Colonic mucosa (tissue), 4 donors: ENCODE measurements at regions not wholly inside any gene's neighbourhood (a gene's known extent, or its start where the extent isn't known, plus 50 kb on each side); places are given as distances from the start of the nearest gene placed in this dataset.
"Not testable (repeated sequence)": the region's sequence is repeated elsewhere in the genome, so short reads cannot be mapped to it uniquely, and the experiment has no call there.

Source experiments
- DNase-seq: peaks from one replicate; pipeline ENCODE4 v3.0.0-alpha.2; 2020
- H3K27ac ChIP-seq: fragments of 200-600 bp; one replicate; pipeline ENCODE4 v1.8.0; 2021
- H3K27me3 ChIP-seq: fragments of 200-600 bp; one replicate; pipeline ENCODE4 v1.8.0; 2021
- H3K36me3 ChIP-seq: fragments of 200-600 bp; one replicate; pipeline ENCODE4 v1.8.0; 2021
- H3K4me1 ChIP-seq: fragments of 200-600 bp; one replicate; pipeline ENCODE4 v1.8.0; 2021; ENCODE audit warnings: mild to moderate bottlenecking
- H3K4me3 ChIP-seq: fragments of 200-600 bp; one replicate; pipeline ENCODE4 v1.8.0; 2021
- H3K9ac ChIP-seq, 2 donors: one replicate each; pipeline ENCODE4 v1.7.0; 2013; ENCODE audit warnings: control low read depth in 2 of 2, low read depth in 2 of 2, low read length in 2 of 2
- H3K9me3 ChIP-seq: fragments of 200-600 bp; one replicate; pipeline ENCODE4 v1.8.0; 2021
- intact Hi-C: fragments of 100-400 bp; cut with DNase I; formaldehyde crosslinking; loops from one replicate; pipeline ENCODE4 v1.14.1; 2022
- TF ChIP-seq, protein P1 (sequence below): fragments of 200-600 bp; IDR thresholded peaks from one replicate; pipeline ENCODE4 v1.8.0; 2022; ENCODE audit warnings: antibody characterized with exemption, mild to moderate bottlenecking
- donor health status: healthy.
- donor health status: DM: no; HTN: no; CAD: no.
- donor health status: DM: no; HTN: no; CAD: no.

DNA sequence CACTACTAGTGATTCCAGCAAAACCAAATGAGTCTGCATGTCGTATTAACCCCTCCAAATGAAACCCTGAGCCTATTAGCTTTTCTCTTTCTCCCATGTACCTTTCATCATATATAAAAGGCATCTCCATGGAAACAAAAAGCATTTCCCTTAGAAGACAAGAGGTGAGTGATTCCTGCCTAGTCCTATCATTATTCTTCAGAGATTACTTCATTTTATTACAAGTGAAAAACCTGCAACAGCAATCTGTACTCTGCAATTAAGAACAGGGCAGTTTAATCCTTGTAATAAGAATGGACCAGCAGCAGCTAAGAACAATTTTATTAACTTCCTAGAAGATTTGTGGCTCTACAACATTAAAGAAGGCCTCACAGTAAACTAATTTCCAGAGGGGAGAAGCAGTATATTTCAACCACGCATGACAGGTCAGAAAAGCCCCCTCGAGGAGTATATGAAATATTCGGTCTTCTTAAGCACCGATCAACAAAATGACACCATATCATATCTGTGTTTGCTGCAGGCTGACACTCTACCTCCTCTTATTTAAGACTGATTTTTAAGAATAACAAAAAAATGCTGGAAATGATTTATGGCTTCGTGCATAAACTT, 132.3 kb upstream of the TFPI start:
- TF ChIP-seq, protein P1, sequence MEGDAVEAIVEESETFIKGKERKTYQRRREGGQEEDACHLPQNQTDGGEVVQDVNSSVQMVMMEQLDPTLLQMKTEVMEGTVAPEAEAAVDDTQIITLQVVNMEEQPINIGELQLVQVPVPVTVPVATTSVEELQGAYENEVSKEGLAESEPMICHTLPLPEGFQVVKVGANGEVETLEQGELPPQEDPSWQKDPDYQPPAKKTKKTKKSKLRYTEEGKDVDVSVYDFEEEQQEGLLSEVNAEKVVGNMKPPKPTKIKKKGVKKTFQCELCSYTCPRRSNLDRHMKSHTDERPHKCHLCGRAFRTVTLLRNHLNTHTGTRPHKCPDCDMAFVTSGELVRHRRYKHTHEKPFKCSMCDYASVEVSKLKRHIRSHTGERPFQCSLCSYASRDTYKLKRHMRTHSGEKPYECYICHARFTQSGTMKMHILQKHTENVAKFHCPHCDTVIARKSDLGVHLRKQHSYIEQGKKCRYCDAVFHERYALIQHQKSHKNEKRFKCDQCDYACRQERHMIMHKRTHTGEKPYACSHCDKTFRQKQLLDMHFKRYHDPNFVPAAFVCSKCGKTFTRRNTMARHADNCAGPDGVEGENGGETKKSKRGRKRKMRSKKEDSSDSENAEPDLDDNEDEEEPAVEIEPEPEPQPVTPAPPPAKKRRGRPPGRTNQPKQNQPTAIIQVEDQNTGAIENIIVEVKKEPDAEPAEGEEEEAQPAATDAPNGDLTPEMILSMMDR = no peak
- Histone ChIP-seq H3K9ac (no peak overlapping the region), H3K9me3 (no peaks in the 10 kb centered on the region), H3K27me3 (no peaks in the 10 kb centered on the region), H3K4me1 (no peaks in the 10 kb centered on the region), H3K36me3 (no peaks in the 10 kb centered on the region), H3K4me3 (no peak overlapping the region), H3K27ac (no peak overlapping the region)
- intact Hi-C loops = no loop called here
- no peak for DNase-seq

DNA sequence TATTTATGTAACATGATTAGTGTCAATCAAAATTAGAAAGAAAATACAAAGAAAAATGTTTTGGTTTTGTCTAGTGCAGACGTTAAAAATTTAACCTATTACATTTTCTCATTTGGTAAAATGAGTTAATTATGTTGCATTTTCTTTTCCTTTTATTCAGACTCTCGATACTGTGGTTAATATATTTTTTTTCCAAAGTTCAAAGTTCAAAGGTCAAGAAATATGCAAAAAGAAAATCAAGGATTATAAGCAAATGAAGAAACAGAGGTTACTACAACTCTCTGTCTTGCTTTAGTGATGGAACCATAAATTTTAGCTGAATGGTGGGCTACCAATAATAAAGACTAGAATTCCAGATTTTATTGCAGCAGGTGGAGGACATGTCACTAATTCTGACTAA, 133.3 kb upstream of the TFPI start:
- intact Hi-C loops = no loop called here

DNA sequence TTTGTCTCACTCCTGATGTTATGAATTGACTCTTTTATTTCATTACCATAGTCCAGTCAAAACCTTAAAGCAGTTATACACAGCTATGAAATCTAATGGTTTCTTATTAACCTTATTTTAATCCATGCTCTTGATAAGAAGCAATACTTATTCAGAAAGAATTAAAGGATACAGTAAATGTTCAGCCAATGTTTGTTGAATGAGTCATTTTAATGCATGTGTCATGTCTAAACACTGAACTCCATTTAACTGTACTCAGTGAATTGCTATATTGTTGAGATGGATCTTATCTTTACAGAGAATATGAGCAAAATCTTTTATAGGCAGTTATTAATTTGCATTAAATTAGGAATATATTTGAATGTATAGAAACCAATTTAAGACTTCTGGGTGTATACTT, 135.1 kb upstream of the TFPI start:
- intact Hi-C loops = no loop called here
- Histone ChIP-seq H3K4me3 (no peak overlapping the region), H3K27me3 (no peaks in the 10 kb centered on the region), H3K9ac (no peak overlapping the region), H3K36me3 (no peaks in the 10 kb centered on the region), H3K27ac (no peak overlapping the region), H3K9me3 (no peaks in the 10 kb centered on the region), H3K4me1 (no peaks in the 10 kb centered on the region)
- TF ChIP-seq, protein P1 = no peak
- no peak for DNase-seq

More for the DNA sequence above, 133.3 kb upstream of the TFPI start:
- Histone ChIP-seq H3K27ac (no peak overlapping the region), H3K4me1 (no peaks in the 10 kb centered on the region), H3K36me3 (no peaks in the 10 kb centered on the region), H3K9ac (no peak overlapping the region), H3K9me3 (no peaks in the 10 kb centered on the region), H3K4me3 (no peak overlapping the region), H3K27me3 (no peaks in the 10 kb centered on the region)
- TF ChIP-seq, protein P1 = no peak
- no peak for DNase-seq

DNA sequence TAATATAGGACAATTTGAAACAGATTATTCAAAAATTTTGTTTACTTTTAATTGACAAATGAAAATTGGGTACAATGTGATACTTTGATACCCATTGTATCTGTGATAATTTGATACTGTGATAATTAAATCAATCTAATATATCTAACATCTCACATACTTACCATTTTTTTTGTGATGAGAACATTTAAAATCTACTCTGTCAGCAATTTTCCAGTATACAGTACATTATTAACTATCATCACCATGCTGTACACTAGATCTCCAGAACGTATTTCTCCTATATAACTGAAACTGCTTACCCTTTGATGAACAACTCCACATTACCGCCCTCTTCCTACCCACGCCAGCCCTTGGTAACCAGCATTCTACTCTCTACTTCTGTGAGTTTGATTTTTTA, 139.7 kb upstream of the TFPI start:
- no peak overlapping the region for H3K9ac ChIP-seq
- intact Hi-C loops = no loop called here
- no peaks in the 10 kb centered on the region for H3K9me3 ChIP-seq
- H3K27ac ChIP-seq = no peak overlapping the region
- TF ChIP-seq, protein P1 = no peak
- H3K36me3 ChIP-seq = no peaks in the 10 kb centered on the region
- DNase-seq = no peak
- no peaks in the 10 kb centered on the region for H3K27me3 ChIP-seq
- H3K4me3 ChIP-seq = no peak overlapping the region
- H3K4me1 ChIP-seq = no peaks in the 10 kb centered on the region

DNA sequence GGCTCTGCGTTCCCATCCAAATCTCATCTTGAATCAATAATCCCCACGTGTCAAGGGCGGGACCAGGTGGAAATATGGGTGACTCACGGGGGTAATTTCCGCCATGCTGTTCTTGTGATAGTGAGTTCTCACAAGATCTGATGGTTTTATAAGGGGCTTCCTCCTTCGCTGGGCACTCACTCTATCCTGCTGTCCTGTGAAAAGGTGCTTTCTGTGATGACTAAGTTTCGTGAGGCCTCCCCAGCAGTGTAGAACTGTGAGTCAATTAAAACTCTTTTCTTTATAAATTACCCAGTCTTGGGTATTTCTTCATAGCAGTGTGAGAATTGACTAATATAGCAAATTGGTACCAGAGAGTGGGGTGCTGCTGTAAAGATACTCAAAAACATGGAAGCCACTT, 142.4 kb upstream of the TFPI start:
- H3K9me3 ChIP-seq, H3K27me3 ChIP-seq, H3K36me3 ChIP-seq, H3K27ac ChIP-seq, H3K4me3 ChIP-seq, DNase-seq, intact Hi-C loops, H3K9ac ChIP-seq, H3K4me1 ChIP-seq: not testable (repeated sequence)

DNA sequence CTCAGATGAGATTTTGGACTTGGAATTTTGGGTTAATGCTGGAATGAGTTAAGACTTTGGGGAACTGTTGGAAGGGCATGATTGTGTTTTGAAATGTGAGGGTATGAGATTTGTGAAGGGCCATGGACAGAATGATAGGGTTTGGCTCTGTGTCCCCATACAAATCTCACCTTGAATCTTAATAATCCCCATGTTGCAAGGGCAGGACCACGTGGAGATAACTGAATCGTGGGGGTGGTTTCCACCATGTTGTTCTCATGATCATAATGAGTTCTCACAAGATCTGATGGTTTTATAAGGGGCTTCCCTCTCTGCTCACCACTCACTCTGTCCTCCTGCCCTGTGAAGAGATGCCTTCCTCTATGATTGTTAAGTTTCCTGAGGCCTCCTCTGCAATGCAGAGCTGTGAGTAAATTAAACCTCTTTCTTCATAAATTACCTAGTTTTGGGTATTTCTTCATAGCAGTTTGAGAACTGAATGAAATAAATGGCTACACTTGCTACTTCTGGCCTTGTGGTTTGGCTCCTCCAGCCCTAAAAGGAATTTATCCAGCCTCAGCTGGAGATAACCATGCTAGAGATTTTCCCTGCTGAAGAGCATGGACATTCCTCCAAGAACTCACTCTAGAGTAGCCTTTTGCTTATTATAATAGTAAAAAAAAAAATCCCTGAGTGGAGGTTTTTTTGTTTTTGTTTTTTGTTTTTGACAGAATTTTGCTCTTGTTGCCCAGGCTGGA, 144.3 kb upstream of the TFPI start:
- intact Hi-C loops = no loop called here
- no peak for DNase-seq
- no peak overlapping the region for H3K9ac ChIP-seq
- no peak overlapping the region for H3K4me3 ChIP-seq
- no peaks in the 10 kb centered on the region for H3K27me3 ChIP-seq
- H3K36me3 ChIP-seq = no peaks in the 10 kb centered on the region
- H3K27ac ChIP-seq = no peak overlapping the region
- H3K9me3 ChIP-seq = no peaks in the 10 kb centered on the region
- TF ChIP-seq, protein P1 = no peak
- H3K4me1 ChIP-seq = no peaks in the 10 kb centered on the region
